A549 (cell line): ENCODE measurements at regions not wholly inside any gene's neighbourhood (a gene's known extent, or its start where the extent isn't known, plus 50 kb on each side); places are given as distances from the start of the nearest gene placed in this dataset.
"Not testable (repeated sequence)": the region's sequence is repeated elsewhere in the genome, so short reads cannot be mapped to it uniquely, and the experiment has no call there.

Experiments used
- BHLHE40 ChIP-seq: IDR thresholded peaks from 2 replicates; pipeline ENCODE4 v1.6.1; 2012; ENCODE audit warnings: low read depth, low read length, inconsistent platforms
- EHMT2 ChIP-seq: fragments of 200-600 bp; sonication (generic); IDR thresholded peaks from 2 replicates; pipeline ENCODE4 v1.6.1; 2016; ENCODE audit warnings: antibody characterized with exemption, low read depth, mild to moderate bottlenecking, moderate library complexity
- ESRRA ChIP-seq: fragments of 150-350 bp; IDR thresholded peaks from 2 replicates; pipeline ENCODE4 v1.6.1; 2014; ENCODE audit warnings: mild to moderate bottlenecking, low read length, borderline replicate concordance
- MAFK ChIP-seq: fragments of 450-650 bp; IDR thresholded peaks from 2 replicates; pipeline ENCODE4 v1.6.1; 2014; ENCODE audit not compliant: partially characterized antibody

DNA sequence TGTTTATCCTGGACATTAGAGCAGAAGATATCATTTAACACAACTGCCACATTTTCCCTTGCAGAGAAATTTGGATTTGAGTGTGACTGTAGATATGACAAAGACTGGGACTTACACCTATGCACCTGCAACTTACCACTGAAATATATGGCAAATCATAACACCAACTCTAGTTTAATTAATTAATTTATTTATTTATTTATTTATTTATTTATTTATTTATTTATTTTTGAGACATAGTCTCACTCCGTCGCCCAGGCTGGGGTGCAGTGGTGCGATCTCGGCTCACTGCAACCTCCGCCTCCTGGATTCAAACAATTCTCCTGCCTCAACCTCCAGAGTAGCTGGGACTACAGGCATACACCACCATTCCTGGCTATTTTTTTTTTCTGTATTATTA is 50.4 kb upstream of the TBX22 start:
- TF ChIP-seq EHMT2, BHLHE40, MAFK, ESRRA: not testable (repeated sequence)
